ENCODE measurements at regions not wholly inside any gene's neighbourhood (a gene's known extent, or its start where the extent isn't known, plus 50 kb on each side); places are given as distances from the start of the nearest gene placed in this dataset.

DNA sequence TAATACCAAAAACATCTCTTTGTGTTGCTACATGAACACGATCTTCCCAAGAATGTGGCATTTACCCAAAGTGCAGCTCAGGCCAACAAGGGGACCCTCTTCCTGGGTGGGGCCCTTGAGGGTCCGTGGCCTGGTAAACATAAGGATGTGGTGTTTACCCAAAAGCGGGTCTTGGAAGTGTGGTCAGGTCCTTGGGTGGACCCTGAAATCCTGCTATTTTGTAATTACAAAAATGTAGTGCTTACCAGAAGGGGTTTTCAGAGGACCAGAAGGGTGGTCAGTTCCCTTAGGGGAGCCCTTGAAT lies 87.8 kb upstream of the PRDM11 start:
- TF ChIP-seq, protein P1, sequence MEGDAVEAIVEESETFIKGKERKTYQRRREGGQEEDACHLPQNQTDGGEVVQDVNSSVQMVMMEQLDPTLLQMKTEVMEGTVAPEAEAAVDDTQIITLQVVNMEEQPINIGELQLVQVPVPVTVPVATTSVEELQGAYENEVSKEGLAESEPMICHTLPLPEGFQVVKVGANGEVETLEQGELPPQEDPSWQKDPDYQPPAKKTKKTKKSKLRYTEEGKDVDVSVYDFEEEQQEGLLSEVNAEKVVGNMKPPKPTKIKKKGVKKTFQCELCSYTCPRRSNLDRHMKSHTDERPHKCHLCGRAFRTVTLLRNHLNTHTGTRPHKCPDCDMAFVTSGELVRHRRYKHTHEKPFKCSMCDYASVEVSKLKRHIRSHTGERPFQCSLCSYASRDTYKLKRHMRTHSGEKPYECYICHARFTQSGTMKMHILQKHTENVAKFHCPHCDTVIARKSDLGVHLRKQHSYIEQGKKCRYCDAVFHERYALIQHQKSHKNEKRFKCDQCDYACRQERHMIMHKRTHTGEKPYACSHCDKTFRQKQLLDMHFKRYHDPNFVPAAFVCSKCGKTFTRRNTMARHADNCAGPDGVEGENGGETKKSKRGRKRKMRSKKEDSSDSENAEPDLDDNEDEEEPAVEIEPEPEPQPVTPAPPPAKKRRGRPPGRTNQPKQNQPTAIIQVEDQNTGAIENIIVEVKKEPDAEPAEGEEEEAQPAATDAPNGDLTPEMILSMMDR (IDR thresholded peaks at IDR 0.05): no peak
- no peak for TF ChIP-seq POLR2A (IDR thresholded peaks at IDR 0.05)

Measured in esophagus squamous epithelium (tissue), 4 donors.